ENCODE measurements at regions not wholly inside any gene's neighbourhood (a gene's known extent, or its start where the extent isn't known, plus 50 kb on each side); places are given as distances from the start of the nearest gene placed in this dataset.

DNA sequence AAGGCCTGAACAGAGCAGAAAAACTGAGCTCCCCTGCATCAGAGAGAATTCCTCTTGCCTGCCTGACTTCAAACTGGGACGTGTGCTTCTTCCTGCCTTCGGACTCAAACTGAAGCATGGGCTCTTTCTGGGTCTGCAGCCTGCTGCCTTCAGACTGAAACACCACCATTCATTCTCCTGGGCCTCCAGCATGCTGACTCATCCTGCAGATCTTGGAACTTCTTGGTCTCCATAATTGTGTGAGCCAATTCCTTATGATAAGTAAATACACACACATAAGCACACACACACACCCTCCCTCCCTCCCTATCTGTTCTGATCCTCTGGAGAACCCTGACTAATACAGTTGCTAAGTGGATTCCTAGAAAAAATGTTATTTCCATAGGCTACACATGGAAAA, 874.3 kb upstream of the EEF2KMT start:
- Histone ChIP-seq H3K4me2 (ENCODE audit: low read depth, low read length, poor library complexity, severe bottlenecking) (no peak overlapping the region), H3K27ac (ENCODE audit: low read depth, low read length) (no peak overlapping the region), H3K9me3 (ENCODE audit: insufficient read depth, low read length) (peaks cover 9% of the 10 kb centered on the region; the same call in 1 of the 2 replicates), H3K79me2 (ENCODE audit: insufficient read depth, low read length) (no peaks in the 10 kb centered on the region), H2AFZ (ENCODE audit: low read depth, low read length, severe bottlenecking) (no peak overlapping the region), H3F3A (ENCODE audit: insufficient read depth) (no peaks in the 10 kb centered on the region), H3K9ac (ENCODE audit: low read length) (no peak overlapping the region), H4K20me1 (ENCODE audit: low read depth, low read length) (no peaks in the 10 kb centered on the region), H3K9me2 (replicated peaks; ENCODE audit: insufficient read depth, low read length) (no peaks in the 10 kb centered on the region), H3K4me3 (ENCODE audit: insufficient read depth, low read length, poor library complexity, severe bottlenecking) (no peak overlapping the region), H3K27me3 (ENCODE audit: low read length) (no peaks in the 10 kb centered on the region), H3K36me3 (ENCODE audit: low read length) (no peaks in the 10 kb centered on the region)
- TF ChIP-seq, protein P1, sequence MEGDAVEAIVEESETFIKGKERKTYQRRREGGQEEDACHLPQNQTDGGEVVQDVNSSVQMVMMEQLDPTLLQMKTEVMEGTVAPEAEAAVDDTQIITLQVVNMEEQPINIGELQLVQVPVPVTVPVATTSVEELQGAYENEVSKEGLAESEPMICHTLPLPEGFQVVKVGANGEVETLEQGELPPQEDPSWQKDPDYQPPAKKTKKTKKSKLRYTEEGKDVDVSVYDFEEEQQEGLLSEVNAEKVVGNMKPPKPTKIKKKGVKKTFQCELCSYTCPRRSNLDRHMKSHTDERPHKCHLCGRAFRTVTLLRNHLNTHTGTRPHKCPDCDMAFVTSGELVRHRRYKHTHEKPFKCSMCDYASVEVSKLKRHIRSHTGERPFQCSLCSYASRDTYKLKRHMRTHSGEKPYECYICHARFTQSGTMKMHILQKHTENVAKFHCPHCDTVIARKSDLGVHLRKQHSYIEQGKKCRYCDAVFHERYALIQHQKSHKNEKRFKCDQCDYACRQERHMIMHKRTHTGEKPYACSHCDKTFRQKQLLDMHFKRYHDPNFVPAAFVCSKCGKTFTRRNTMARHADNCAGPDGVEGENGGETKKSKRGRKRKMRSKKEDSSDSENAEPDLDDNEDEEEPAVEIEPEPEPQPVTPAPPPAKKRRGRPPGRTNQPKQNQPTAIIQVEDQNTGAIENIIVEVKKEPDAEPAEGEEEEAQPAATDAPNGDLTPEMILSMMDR (IDR thresholded peaks at IDR 0.05; ENCODE audit: insufficient read depth, low read length, poor library complexity, severe bottlenecking) = no peak
- TF ChIP-seq EZH2phosphoT487 (conservative IDR thresholded peaks at IDR 0.05; ENCODE audit: low read length) = no peak

GRCh38 chr16:5971106-5971505, 873.5 kb upstream of the EEF2KMT start:
- TF ChIP-seq, protein P1 (IDR thresholded peaks at IDR 0.05; ENCODE audit: insufficient read depth, low read length, poor library complexity, severe bottlenecking) = no peak
- no peak for TF ChIP-seq EZH2phosphoT487 (conservative IDR thresholded peaks at IDR 0.05; ENCODE audit: low read length)
- H3F3A ChIP-seq (ENCODE audit: insufficient read depth) = no peaks in the 10 kb centered on the region
- no peak overlapping the region for H3K4me3 ChIP-seq (ENCODE audit: insufficient read depth, low read length, poor library complexity, severe bottlenecking)
- no peak overlapping the region for H3K27ac ChIP-seq (ENCODE audit: low read depth, low read length)
- H3K27me3 ChIP-seq (ENCODE audit: low read length) = no peaks in the 10 kb centered on the region
- no peaks in the 10 kb centered on the region for H4K20me1 ChIP-seq (ENCODE audit: low read depth, low read length)
- H3K79me2 ChIP-seq (ENCODE audit: insufficient read depth, low read length) = no peaks in the 10 kb centered on the region
- no peak overlapping the region for H3K9ac ChIP-seq (ENCODE audit: low read length)
- H3K9me2 ChIP-seq (replicated peaks; ENCODE audit: insufficient read depth, low read length) = no peaks in the 10 kb centered on the region
- no peak overlapping the region for H3K4me2 ChIP-seq (ENCODE audit: low read depth, low read length, poor library complexity, severe bottlenecking)
- H2AFZ ChIP-seq (ENCODE audit: low read depth, low read length, severe bottlenecking) = no peak overlapping the region
- peaks cover 9% of the 10 kb centered on the region; the same call in 1 of the 2 replicates for H3K9me3 ChIP-seq (ENCODE audit: insufficient read depth, low read length)
- H3K36me3 ChIP-seq (ENCODE audit: low read length) = no peaks in the 10 kb centered on the region

- no peaks in the 10 kb centered on the region for H3K9me2 ChIP-seq (replicated peaks; ENCODE audit: insufficient read depth, low read length)
- H3K9ac ChIP-seq (ENCODE audit: low read length) = no peak overlapping the region
- peaks cover 8% of the 10 kb centered on the region; the same call in 1 of the 2 replicates for H3K9me3 ChIP-seq (ENCODE audit: insufficient read depth, low read length)
- H2AFZ ChIP-seq (ENCODE audit: low read depth, low read length, severe bottlenecking) = no peak overlapping the region
- no peak overlapping the region for H3K4me3 ChIP-seq (ENCODE audit: insufficient read depth, low read length, poor library complexity, severe bottlenecking)
- no peaks in the 10 kb centered on the region for H3F3A ChIP-seq (ENCODE audit: insufficient read depth)
- no peaks in the 10 kb centered on the region for H3K27me3 ChIP-seq (ENCODE audit: low read length)
- no peaks in the 10 kb centered on the region for H4K20me1 ChIP-seq (ENCODE audit: low read depth, low read length)
- no peak overlapping the region for H3K4me2 ChIP-seq (ENCODE audit: low read depth, low read length, poor library complexity, severe bottlenecking)
- no peak for TF ChIP-seq EZH2phosphoT487 (conservative IDR thresholded peaks at IDR 0.05; ENCODE audit: low read length)
- H3K79me2 ChIP-seq (ENCODE audit: insufficient read depth, low read length) = no peaks in the 10 kb centered on the region
- H3K27ac ChIP-seq (ENCODE audit: low read depth, low read length) = no peak overlapping the region
- H3K36me3 ChIP-seq (ENCODE audit: low read length) = no peaks in the 10 kb centered on the region
Observed at GRCh38 chr16:5966004-5966403, 868.4 kb upstream of the EEF2KMT start.

- H3F3A ChIP-seq (ENCODE audit: insufficient read depth) = no peaks in the 10 kb centered on the region
- TF ChIP-seq EZH2phosphoT487 (conservative IDR thresholded peaks at IDR 0.05; ENCODE audit: low read length) = no peak
- TF ChIP-seq, protein P1 (IDR thresholded peaks at IDR 0.05; ENCODE audit: insufficient read depth, low read length, poor library complexity, severe bottlenecking) = no peak
- H3K4me3 ChIP-seq (ENCODE audit: insufficient read depth, low read length, poor library complexity, severe bottlenecking) = no peak overlapping the region
- no peaks in the 10 kb centered on the region for H4K20me1 ChIP-seq (ENCODE audit: low read depth, low read length)
- no peak overlapping the region for H2AFZ ChIP-seq (ENCODE audit: low read depth, low read length, severe bottlenecking)
- no peak overlapping the region for H3K9ac ChIP-seq (ENCODE audit: low read length)
- H3K4me2 ChIP-seq (ENCODE audit: low read depth, low read length, poor library complexity, severe bottlenecking) = no peak overlapping the region
- H3K9me2 ChIP-seq (replicated peaks; ENCODE audit: insufficient read depth, low read length) = no peaks in the 10 kb centered on the region
- no peaks in the 10 kb centered on the region for H3K36me3 ChIP-seq (ENCODE audit: low read length)
- no peaks in the 10 kb centered on the region for H3K27me3 ChIP-seq (ENCODE audit: low read length)
- H3K9me3 ChIP-seq (ENCODE audit: insufficient read depth, low read length) = 0 out of 2 replicates have a peak, but pooled peaks cover 2% of the 10 kb centered on the region
- H3K79me2 ChIP-seq (ENCODE audit: insufficient read depth, low read length) = no peaks in the 10 kb centered on the region
- no peak overlapping the region for H3K27ac ChIP-seq (ENCODE audit: low read depth, low read length)
Observed at GRCh38 chr16:5965321-5965720, 867.7 kb upstream of the EEF2KMT start.

Measured in SU-DHL-6 (cell line).